Activated CD4-positive, alpha-beta T cell treated with anti-CD3 and anti-CD28 coated beads, Interleukin-10, Interleukin-2, amounts not matched to agents 100 ng/mL and 50 ng/mL, durations not matched to agents 16 hours and 8 hours (primary cell): ENCODE measurements at regions not wholly inside any gene's neighbourhood (a gene's known extent, or its start where the extent isn't known, plus 50 kb on each side); places are given as distances from the start of the nearest gene placed in this dataset.

Source experiments
- DNase-seq: peaks from one replicate; pipeline ENCODE4 v3.0.0-alpha.2; 2020

- DNase-seq, result no peak
Measured at GRCh38 chr12:98067795-98068194, 447.6 kb upstream of the TMPO start.

GRCh38 chr12:98073610-98074009, 441.8 kb upstream of the TMPO start:
- DNase-seq, result no peak

GRCh38 chr12:98074286-98074685, 441.1 kb upstream of the TMPO start:
- DNase-seq, result no peak

GRCh38 chr12:98084391-98084790, 431.0 kb upstream of the TMPO start:
- DNase-seq, result no peak

- DNase-seq, result no peak
Measured at GRCh38 chr12:98085046-98085755, 430.2 kb upstream of the TMPO start.

- DNase-seq, result no peak
Measured at GRCh38 chr12:98090731-98091130, 424.7 kb upstream of the TMPO start.

GRCh38 chr12:98096436-98096835, 419.0 kb upstream of the TMPO start:
- no peak for DNase-seq

- no peak for DNase-seq
Measured at GRCh38 chr12:98106031-98106683, 409.2 kb upstream of the TMPO start.

- no peak for DNase-seq
Measured at GRCh38 chr12:98109266-98109665, 406.1 kb upstream of the TMPO start.

- no peak for DNase-seq
Measured at GRCh38 chr12:98110536-98110935, 404.9 kb upstream of the TMPO start.

GRCh38 chr12:98113548-98113947, 401.8 kb upstream of the TMPO start:
- DNase-seq, result no peak

GRCh38 chr12:98121963-98122362, 393.4 kb upstream of the TMPO start:
- DNase-seq, result no peak

- no peak for DNase-seq
Measured at GRCh38 chr12:98123021-98123461, 392.3 kb upstream of the TMPO start.

GRCh38 chr12:98126637-98127335, 388.6 kb upstream of the TMPO start:
- no peak for DNase-seq

- no peak for DNase-seq
Measured at GRCh38 chr12:98127336-98127679, 388.1 kb upstream of the TMPO start.

GRCh38 chr12:98127854-98128253, 387.5 kb upstream of the TMPO start:
- DNase-seq, result no peak

- DNase-seq, result no peak
Measured at GRCh38 chr12:98136544-98136943, 378.8 kb upstream of the TMPO start.

- DNase-seq, result no peak
Measured at GRCh38 chr12:98137278-98137677, 378.1 kb upstream of the TMPO start.

- no peak for DNase-seq
Measured at GRCh38 chr12:98144953-98145352, 370.4 kb upstream of the TMPO start.

- no peak for DNase-seq
Measured at GRCh38 chr12:98146043-98146442, 369.3 kb upstream of the TMPO start.

- DNase-seq, result no peak
Measured at GRCh38 chr12:98146487-98146886, 368.9 kb upstream of the TMPO start.

GRCh38 chr12:98149270-98149669, 366.1 kb upstream of the TMPO start:
- peak; percentile 62 for DNase-seq

- no peak for DNase-seq
Measured at GRCh38 chr12:98149691-98150210, 365.6 kb upstream of the TMPO start.

GRCh38 chr12:98151105-98151590, 364.2 kb upstream of the TMPO start:
- no peak for DNase-seq
